SHP77 treated with DMSO at 0.1 percent for 48 hours (cell line): ENCODE measurements at regions not wholly inside any gene's neighbourhood (a gene's known extent, or its start where the extent isn't known, plus 50 kb on each side); places are given as distances from the start of the nearest gene placed in this dataset.

ENCODE experiments used
- DNase-seq: peaks from one replicate; lab custom pipeline; 2025; lab: John Stamatoyannopoulos, UW

DNA sequence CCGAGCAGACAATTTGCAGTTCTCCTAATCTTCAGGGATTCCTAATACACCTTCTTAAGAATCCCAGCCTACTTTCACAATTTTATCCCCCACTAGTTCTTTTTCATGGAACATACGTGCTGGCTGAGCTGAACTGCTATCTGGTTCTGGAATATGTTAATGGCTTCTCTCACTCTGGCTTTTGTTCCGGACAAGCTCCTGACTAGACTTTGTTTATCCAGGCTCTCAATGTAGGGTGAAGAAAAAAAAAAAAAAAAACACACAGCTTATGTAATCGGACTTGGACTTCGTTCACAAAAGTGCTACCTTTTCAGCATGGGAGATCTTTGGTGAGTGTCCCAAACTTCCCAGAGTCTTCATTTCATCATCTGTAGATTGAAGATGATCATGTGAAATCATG, 555.4 kb upstream of the CPEB2 start:
- DNase-seq: no peak

- DNase-seq: no peak
These were observed 553.0 kb upstream of the CPEB2 start for GRCh38 chr4:14449308-14449707.

DNA sequence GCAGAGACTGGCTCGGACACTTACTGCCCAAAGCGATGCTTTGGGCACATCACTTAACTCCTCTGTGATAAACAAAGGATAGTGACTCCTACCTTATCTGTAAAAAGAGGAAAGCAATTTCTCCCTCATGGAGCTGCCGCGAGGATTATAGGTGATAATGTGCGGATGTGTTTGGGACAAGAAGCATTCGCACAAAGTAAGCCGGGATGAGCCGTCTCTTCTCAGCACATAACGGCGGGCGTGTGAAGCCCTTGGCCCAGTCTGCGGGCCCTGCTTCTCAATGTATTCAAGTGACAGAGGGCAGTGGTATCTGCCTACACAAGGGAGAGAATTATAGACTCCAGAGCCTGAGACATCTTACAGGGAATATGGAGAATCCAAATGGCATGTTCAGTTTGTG, 550.3 kb upstream of the CPEB2 start:
- no peak for DNase-seq

- no peak for DNase-seq
These were observed 549.5 kb upstream of the CPEB2 start for GRCh38 chr4:14452764-14453163.

DNA sequence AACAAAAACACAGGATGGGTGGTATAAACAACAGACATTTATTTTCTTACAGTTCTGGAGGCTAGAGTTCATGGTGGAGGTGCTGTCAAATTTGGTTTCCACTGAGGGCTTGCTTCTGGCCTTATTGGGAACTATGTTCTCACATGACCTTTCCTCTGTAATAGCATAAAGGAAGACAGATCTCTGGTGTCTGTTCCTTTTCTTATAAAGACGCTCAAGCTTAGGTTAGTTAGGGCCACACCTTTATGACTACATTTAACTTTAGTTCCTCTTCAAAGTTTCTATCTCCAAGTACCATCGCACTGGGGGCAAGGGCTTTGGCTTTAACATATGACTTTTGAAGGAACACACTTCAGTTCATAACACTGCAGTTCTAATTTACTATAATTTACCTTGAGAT, 543.8 kb upstream of the CPEB2 start:
- no peak for DNase-seq

GRCh38 chr4:14465057-14465456, 537.2 kb upstream of the CPEB2 start:
- DNase-seq: no peak

- DNase-seq: no peak
These were observed 536.8 kb upstream of the CPEB2 start for GRCh38 chr4:14465507-14465906.

GRCh38 chr4:14478504-14478903, 523.8 kb upstream of the CPEB2 start:
- no peak for DNase-seq

- DNase-seq: no peak
These were observed 505.9 kb upstream of the CPEB2 start for GRCh38 chr4:14496408-14496807.

DNA sequence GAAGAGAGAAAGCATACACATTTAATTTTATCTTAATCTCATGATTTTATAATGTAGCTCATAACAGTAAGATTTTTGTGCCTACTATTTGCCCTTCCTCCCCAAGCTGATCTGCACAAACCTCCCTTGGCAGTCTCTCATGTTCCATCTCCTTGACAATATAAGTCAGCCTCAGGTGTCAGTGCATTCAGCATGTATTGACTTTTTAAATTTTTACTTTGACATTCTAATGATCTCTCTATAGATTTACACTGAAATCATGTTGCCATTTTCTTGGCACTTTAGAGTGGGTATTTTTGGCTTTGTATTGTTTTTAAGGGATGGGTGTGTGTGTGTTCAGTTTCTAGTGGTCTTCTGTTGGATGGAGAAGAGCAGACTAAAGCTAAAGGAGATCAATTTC, 505.3 kb upstream of the CPEB2 start:
- no peak for DNase-seq

- no peak for DNase-seq
These were observed 498.1 kb upstream of the CPEB2 start for GRCh38 chr4:14504162-14504561.

GRCh38 chr4:14513471-14513870, 488.8 kb upstream of the CPEB2 start:
- DNase-seq: no peak

DNA sequence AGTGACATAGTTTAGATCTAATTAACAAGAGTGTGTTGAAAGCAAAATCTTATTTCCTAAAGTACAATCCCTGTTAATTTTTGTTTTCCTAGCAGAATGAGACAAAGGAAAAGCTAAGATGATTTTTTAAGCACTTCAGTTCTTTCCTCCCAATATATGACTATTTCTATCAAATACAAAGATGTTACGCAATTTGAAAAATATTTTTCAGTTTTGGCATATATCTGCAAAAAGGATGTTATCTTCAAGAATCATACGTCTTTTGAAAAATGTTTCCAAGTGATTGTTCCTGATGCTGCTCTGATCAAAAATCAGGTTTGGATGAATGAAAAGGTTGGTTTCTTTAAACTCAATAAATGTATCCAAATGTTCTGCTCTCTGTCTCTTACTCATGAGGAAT, 486.7 kb upstream of the CPEB2 start:
- DNase-seq: no peak

DNA sequence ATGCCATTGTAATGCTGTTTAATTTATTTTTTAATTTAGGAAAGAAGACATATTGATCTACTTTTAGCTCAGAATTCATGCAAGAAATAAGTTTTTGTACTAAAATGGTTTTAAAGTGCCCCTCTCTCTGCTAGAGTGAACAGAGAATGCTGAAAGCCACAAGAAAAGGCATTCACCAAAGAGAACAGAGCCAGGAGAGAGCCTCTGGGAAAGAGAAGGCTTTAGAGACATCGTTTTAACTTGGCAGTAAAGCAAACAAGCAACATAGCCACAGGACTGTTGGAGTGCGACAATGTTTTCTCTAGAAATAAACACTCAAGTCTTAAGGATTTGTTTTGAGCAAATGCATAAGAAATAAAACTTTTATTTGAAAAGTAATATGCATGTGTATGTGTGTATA, 484.1 kb upstream of the CPEB2 start:
- DNase-seq: no peak

DNA sequence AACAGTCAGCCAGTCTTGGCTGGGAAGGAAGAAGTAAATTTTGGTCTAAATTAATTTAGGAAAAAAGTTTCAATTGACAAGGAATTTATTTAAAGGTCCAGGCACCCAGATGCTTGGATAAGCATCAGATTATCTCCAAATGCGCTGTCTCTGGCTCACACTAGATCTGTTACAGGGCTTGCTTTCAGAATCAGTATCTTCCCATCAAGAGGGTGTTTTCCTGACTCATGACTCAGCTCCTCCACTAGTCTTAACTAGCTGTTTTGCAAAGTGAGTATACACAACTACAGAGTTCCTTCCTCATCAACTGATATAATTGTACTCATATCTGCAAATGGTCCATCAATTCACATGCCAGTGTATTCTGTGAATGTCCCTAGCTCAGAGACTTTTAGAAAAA, 482.1 kb upstream of the CPEB2 start:
- no peak for DNase-seq

DNA sequence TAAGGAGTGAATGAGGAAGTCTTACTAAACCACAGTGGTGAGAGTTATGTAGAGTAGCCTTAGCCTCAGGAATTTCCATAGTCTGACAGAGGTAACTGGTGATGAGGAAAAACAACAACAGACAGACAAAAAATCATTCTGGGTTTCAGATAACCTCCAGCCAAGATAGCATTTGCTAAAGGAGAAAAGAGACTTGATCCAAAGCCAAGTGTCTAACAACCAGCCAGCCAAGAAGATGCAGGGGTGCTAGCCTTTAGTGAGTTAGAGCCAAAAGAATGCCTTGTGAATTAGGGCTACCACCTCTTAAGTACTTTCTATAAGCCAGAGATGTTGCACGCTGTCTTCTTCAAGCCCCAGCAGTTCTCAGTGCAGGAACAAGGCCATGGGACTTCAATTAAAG, 478.0 kb upstream of the CPEB2 start:
- no peak for DNase-seq

DNA sequence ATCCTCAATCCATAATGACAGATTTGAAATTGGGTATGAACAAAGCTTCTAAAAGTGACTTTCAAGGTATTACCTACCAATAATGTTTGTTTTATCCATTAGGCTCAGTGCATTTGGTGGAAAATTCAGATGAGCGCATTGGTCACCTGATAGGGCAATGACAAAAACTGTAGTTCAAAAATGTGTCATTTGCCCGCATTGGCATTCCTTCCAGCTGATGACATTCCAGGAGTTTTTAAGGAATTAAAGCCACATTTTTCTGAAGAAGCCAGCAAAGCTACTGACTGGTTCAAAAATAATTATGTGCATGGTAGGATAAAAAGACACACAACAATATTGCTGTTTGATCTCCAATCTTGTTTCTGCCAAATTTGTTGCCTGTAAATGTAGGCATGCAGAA, 473.4 kb upstream of the CPEB2 start:
- DNase-seq: no peak

GRCh38 chr4:14529653-14530052, 472.6 kb upstream of the CPEB2 start:
- no peak for DNase-seq

- peak; percentile 39 for DNase-seq
These were observed 469.8 kb upstream of the CPEB2 start for GRCh38 chr4:14532436-14532835.

DNA sequence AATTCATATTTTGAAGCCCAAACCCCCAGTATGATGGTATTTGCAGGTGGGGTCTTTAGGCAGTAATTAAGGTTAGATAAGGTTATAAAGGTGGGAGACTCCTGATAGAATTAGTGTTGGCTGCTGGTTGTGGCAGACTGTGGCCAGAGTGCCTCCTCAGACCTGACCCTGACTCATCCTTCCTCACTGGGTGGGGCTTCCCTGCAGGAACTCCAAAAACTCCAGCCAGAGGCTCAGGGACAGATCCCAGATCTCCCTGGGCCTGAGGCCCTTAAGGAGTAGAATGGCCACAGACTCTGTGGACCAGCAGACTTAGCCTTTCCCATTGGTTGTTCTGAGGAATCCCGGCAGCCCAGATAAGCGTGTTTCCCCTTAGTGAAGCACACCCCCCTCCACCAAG, 463.0 kb upstream of the CPEB2 start:
- no peak for DNase-seq

- no peak for DNase-seq
These were observed 457.1 kb upstream of the CPEB2 start for GRCh38 chr4:14545163-14545562.

DNA sequence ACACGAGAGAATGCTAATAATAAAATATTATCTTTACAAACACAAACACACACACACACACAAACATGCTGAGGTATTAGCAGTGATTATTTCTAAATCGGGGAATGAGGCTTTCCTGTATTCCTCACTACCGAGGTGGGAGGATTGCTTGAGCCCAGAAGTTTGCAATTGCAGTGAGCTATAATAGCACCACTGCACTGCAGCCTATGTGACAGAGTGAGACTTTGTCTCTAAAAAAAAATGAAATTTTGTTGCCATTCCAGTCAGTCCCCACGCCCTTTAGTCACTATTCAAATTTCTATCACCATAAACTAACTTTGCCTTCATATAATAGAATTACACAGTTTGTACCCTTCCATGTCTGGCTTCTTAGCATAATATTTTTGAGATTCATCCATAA, 456.5 kb upstream of the CPEB2 start:
- no peak for DNase-seq

- no peak for DNase-seq
These were observed 450.2 kb upstream of the CPEB2 start for GRCh38 chr4:14552119-14552518.

DNA sequence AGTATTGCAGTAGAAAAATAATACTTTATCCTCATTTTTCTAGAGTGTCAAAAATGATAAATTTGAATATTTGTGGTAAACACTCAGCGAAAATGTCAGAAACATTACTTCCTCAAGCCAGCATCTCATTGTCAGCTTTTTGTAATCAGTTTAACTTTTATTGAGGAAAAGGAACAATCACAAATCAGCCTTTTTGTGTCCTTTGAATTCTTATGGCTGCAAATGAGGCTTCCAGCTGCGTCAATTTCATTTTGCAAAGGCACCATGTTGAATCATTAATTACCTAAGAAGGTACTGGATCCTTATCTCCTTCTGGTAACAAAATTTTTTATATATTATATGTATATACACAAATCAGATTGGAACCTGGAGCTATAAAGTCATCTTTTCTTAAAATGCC, 442.6 kb upstream of the CPEB2 start:
- no peak for DNase-seq

GRCh38 chr4:14560577-14560976, 441.7 kb upstream of the CPEB2 start:
- DNase-seq: no peak
